SK-N-SH (cell line): ENCODE measurements at regions not wholly inside any gene's neighbourhood (a gene's known extent, or its start where the extent isn't known, plus 50 kb on each side); places are given as distances from the start of the nearest gene placed in this dataset.

ENCODE experiments used
- CTCF ChIA-PET: fragments of 300-600, 350-600 bp; formaldehyde crosslinking; extraction: SDS; loops from one replicate; lab custom pipeline; 2021; lab: Yijun Ruan, JAX
- POLR2A ChIA-PET: fragments of 350-600 bp; sonication (Branson Sonifier 250); formaldehyde crosslinking; extraction: SDS; loops from one replicate; lab custom pipeline; 2020; ENCODE audit warnings: antibody characterized with exemption, inconsistent platforms; lab: Yijun Ruan, JAX
- DNase-seq: peaks from one replicate; pipeline ENCODE4 v3.0.0; 2012
- H2AFZ ChIP-seq: fragments of 200-600 bp; sonication (generic); 2 replicates; pipeline ENCODE4 v1.8.1; 2016; ENCODE audit warnings: antibody characterized with exemption, mild to moderate bottlenecking, low read depth
- H3F3A ChIP-seq: fragments of 200-600 bp; sonication (generic); replicated peaks from 2 replicates; pipeline ENCODE3; 2016; ENCODE audit warnings: antibody characterized with exemption, mild to moderate bottlenecking; ENCODE audit not compliant: insufficient read depth
- H3K27ac ChIP-seq, 2 experiments: fragments of 200-500 bp in 1 of 2; fragments of 200-600 bp in 1 of 2; sonication (Bioruptor generic) in 1 of 2; sonication (generic), shearing (Covaris generic) in 1 of 2; 2 replicates each; pipeline versions ENCODE4 v1.5.1 to v1.6.1; 2014 to 2016; ENCODE audit warnings: low read depth in 2 of 2, inconsistent platforms in 1 of 2, low read length in 1 of 2, mild to moderate bottlenecking in 1 of 2, mixed read lengths in 1 of 2
- H3K27me3 ChIP-seq: fragments of 200-600 bp; sonication (generic), shearing (Covaris generic); 2 replicates; pipeline ENCODE4 v1.6.1; 2016; ENCODE audit warnings: mixed run types; ENCODE audit not compliant: insufficient read depth
- H3K36me3 ChIP-seq, 2 experiments: fragments of 200-500 bp in 1 of 2; fragments of 200-600 bp in 1 of 2; sonication (Bioruptor generic) in 1 of 2; sonication (generic) in 1 of 2; replicated peaks in 1 of 2; 2 replicates each; pipeline versions ENCODE3 to v1.5.1; 2014 to 2016; ENCODE audit warnings: low read length in 1 of 2, mild to moderate bottlenecking in 1 of 2; ENCODE audit not compliant: insufficient read depth in 2 of 2, control insufficient read depth in 1 of 2
- H3K4me1 ChIP-seq, 2 experiments: fragments of 200-500 bp in 1 of 2; fragments of 200-600 bp in 1 of 2; sonication (Bioruptor generic) in 1 of 2; sonication (generic), shearing (Covaris generic) in 1 of 2; 2 replicates each; pipeline versions ENCODE4 v1.5.1 to v1.6.1; 2014 to 2016; ENCODE audit warnings: low read depth in 1 of 2, low read length in 1 of 2, mixed run types in 1 of 2; ENCODE audit not compliant: insufficient read depth in 2 of 2, control insufficient read depth in 1 of 2
- H3K4me2 ChIP-seq: fragments of 200-600 bp; sonication (generic), shearing (Covaris generic); 2 replicates; pipeline ENCODE4 v1.6.1; 2017; ENCODE audit warnings: mixed run types
- H3K4me3 ChIP-seq, 2 experiments: fragments of 200-500 bp in 1 of 2; fragments of 200-600 bp in 1 of 2; sonication (Bioruptor generic) in 1 of 2; sonication (generic), shearing (Covaris generic) in 1 of 2; 2 replicates each; pipeline versions ENCODE4 v1.5.1 to v1.8.1; 2014 to 2016; ENCODE audit warnings: low read depth in 2 of 2, inconsistent platforms in 1 of 2, low read length in 1 of 2, mild to moderate bottlenecking in 1 of 2, mixed read lengths in 1 of 2, moderate library complexity in 1 of 2
- H3K79me2 ChIP-seq: fragments of 200-600 bp; sonication (generic); 2 replicates; pipeline ENCODE4 v1.8.1; 2017; ENCODE audit warnings: mild to moderate bottlenecking; ENCODE audit not compliant: insufficient read depth
- H3K9ac ChIP-seq: fragments of 200-600 bp; sonication (generic); 2 replicates; pipeline ENCODE4 v1.6.1; 2017; ENCODE audit warnings: mixed run types
- H3K9me2 ChIP-seq: fragments of 200-600 bp; sonication (generic); 2 replicates; pipeline ENCODE4 v1.6.1; 2017; ENCODE audit warnings: mixed run types
- H3K9me3 ChIP-seq: fragments of 200-600 bp; sonication (generic); 2 replicates; pipeline ENCODE4 v1.6.1; 2017; ENCODE audit warnings: mixed run types, mild to moderate bottlenecking, moderate library complexity
- H4K20me1 ChIP-seq: fragments of 200-600 bp; sonication (generic); 2 replicates; pipeline ENCODE4 v1.6.1; 2017; ENCODE audit warnings: mild to moderate bottlenecking, mixed run types; ENCODE audit not compliant: insufficient read depth
- CHD2 ChIP-seq: fragments of 150-350 bp; IDR thresholded peaks from 2 replicates; pipeline ENCODE4 v1.6.1; 2018; ENCODE audit warnings: low read length; ENCODE audit not compliant: partially characterized antibody
- EZH2phosphoT487 ChIP-seq: fragments of 200-600 bp; sonication (generic); IDR thresholded peaks from 2 replicates; pipeline ENCODE4 v1.6.1; 2017; ENCODE audit warnings: low read depth, mixed run types, mild to moderate bottlenecking, antibody characterized with exemption, moderate library complexity, borderline replicate concordance
- FOXJ3 ChIP-seq: sonication (generic); formaldehyde crosslinking; IDR thresholded peaks from 2 replicates; pipeline ENCODE4 v1.5.1; 2020; ENCODE audit warnings: mild to moderate bottlenecking, missing genetic modification reagents
- FOXM1 ChIP-seq: IDR thresholded peaks from 2 replicates; pipeline ENCODE4 v1.4.0; 2012; ENCODE audit warnings: low read depth, mild to moderate bottlenecking
- GABPA ChIP-seq: IDR thresholded peaks from 2 replicates; pipeline ENCODE4 v1.4.0; 2012; ENCODE audit warnings: low read depth, mild to moderate bottlenecking
- MXI1 ChIP-seq: IDR thresholded peaks from 2 replicates; pipeline ENCODE4 v1.6.1; 2012; ENCODE audit warnings: mild to moderate bottlenecking, low read depth, low read length, improper control_type of control experiment
- NRF1 ChIP-seq: IDR thresholded peaks from 2 replicates; pipeline ENCODE4 v1.6.1; 2012; ENCODE audit warnings: low read depth, mild to moderate bottlenecking, low read length
- POLR2AphosphoS5 ChIP-seq: IDR thresholded peaks from 2 replicates; pipeline ENCODE4 v1.6.1; 2012; ENCODE audit warnings: low read depth, low read length
- RFX5 ChIP-seq: IDR thresholded peaks from 2 replicates; pipeline ENCODE4 v1.6.1; 2012; ENCODE audit warnings: mild to moderate bottlenecking, improper control_type of control experiment, low read length
- SMC3 ChIP-seq: IDR thresholded peaks from 2 replicates; pipeline ENCODE4 v1.6.1; 2012; ENCODE audit warnings: low read depth, low read length, improper control_type of control experiment
- YY1 ChIP-seq: IDR thresholded peaks from 2 replicates; pipeline ENCODE4 v1.4.0; 2012; ENCODE audit warnings: low read depth, mild to moderate bottlenecking
- ZBTB33 ChIP-seq: IDR thresholded peaks from 2 replicates; pipeline ENCODE4 v1.4.0; 2012; ENCODE audit warnings: low read depth, borderline replicate concordance
- WGBS: methylation state at CpG from one replicate; pipeline ENCODE4 v1.1.6; 2017; ENCODE audit warnings: low lambda C conversion rate; 5-methylcytosine and 5-hydroxymethylcytosine counted together
- TF ChIP-seq, protein P1 (sequence below): IDR thresholded peaks from 2 replicates; pipeline ENCODE4; 2012

DNA sequence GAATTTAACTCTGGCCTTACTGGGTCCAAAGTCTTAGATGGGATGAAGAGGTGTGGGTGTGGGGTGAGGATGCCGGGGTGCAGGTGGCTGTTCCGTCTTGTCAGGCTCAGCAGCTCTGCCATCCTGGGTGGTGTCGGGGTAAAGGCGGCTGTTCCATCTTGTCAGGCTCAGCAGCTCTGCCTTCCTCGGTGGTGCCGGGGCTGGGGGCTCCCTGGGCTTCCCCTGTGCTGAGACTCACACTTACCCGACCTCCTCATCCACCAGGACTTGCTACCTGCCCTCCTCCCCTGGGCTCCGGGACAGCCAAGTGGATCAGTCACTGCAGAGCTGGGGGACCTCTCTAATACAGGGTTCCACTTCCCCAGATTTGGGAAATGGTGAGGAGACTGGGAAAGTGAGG, 244.3 kb upstream of the SHH start:
- DNase-seq, result no peak
- Histone ChIP-seq H3K4me1 (no peaks in the 10 kb centered on the region), H3K4me2 (no peak overlapping the region), H3K9me2 (no peaks in the 10 kb centered on the region), H3F3A (peaks cover 8% of the 10 kb centered on the region), H3K79me2 (no peaks in the 10 kb centered on the region), H3K36me3 (no peaks in the 10 kb centered on the region), H3K27ac (no peak overlapping the region), H2AFZ (no peak overlapping the region), H3K9ac (no peak overlapping the region), H4K20me1 (no peaks in the 10 kb centered on the region), H3K4me3 (no peak overlapping the region), H3K27me3 (peaks cover 75% of the 10 kb centered on the region), H3K9me3 (no peaks in the 10 kb centered on the region)
- no peak for TF ChIP-seq SMC3
- TF ChIP-seq MXI1, result no peak
- no peak for TF ChIP-seq RFX5
- TF ChIP-seq FOXM1, result no peak
- TF ChIP-seq ZBTB33, result no peak
- TF ChIP-seq, protein P1, sequence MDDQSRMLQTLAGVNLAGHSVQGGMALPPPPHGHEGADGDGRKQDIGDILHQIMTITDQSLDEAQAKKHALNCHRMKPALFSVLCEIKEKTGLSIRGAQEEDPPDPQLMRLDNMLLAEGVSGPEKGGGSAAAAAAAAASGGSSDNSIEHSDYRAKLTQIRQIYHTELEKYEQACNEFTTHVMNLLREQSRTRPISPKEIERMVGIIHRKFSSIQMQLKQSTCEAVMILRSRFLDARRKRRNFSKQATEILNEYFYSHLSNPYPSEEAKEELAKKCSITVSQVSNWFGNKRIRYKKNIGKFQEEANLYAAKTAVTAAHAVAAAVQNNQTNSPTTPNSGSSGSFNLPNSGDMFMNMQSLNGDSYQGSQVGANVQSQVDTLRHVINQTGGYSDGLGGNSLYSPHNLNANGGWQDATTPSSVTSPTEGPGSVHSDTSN, result no peak
- no peak for TF ChIP-seq YY1
- TF ChIP-seq NRF1, result no peak
- no peak for TF ChIP-seq GABPA
- TF ChIP-seq CHD2, result no peak
- TF ChIP-seq POLR2AphosphoS5, result no peak
- no peak for TF ChIP-seq EZH2phosphoT487
- POLR2A ChIA-PET, result no interaction called here
- CTCF ChIA-PET, result no interaction called here
- WGBS, result 2% methylated on average over 8 of the region's 8 CpGs

GRCh38 chr7:156055206-156055822, 243.1 kb upstream of the SHH start:
- CTCF ChIA-PET, result no interaction called here
- Histone ChIP-seq H3K4me2 (no peak overlapping the region), H3K79me2 (no peaks in the 10 kb centered on the region), H3K9me2 (no peaks in the 10 kb centered on the region), H3K27ac (no peak overlapping the region), H3F3A (no peaks in the 10 kb centered on the region), H4K20me1 (no peaks in the 10 kb centered on the region), H3K4me3 (no peak overlapping the region), H3K36me3 (no peaks in the 10 kb centered on the region), H3K27me3 (peaks cover 64% of the 10 kb centered on the region), H2AFZ (no peak overlapping the region), H3K9me3 (no peaks in the 10 kb centered on the region), H3K9ac (no peak overlapping the region), H3K4me1 (no peaks in the 10 kb centered on the region)
- TF ChIP-seq FOXJ3 (CRISPR knock-in tag), result no peak
- WGBS, result 26% methylated on average over 9 of the region's 10 CpGs
- POLR2A ChIA-PET, result no interaction called here
- no peak for DNase-seq
